HG03432 (cell line): ENCODE measurements at regions not wholly inside any gene's neighbourhood (a gene's known extent, or its start where the extent isn't known, plus 50 kb on each side); places are given as distances from the start of the nearest gene placed in this dataset.
A peak's percentile ranks its signal among the peaks of the same experiment; 100 is the strongest.

Source experiments
- ATAC-seq: cut with Tn5 transposase; IDR thresholded peaks from one replicate; pipeline ENCODE4 v1.9.1; 2021; ENCODE audit warnings: mild to moderate bottlenecking, moderate library complexity; ENCODE audit not compliant: unreplicated experiment

DNA sequence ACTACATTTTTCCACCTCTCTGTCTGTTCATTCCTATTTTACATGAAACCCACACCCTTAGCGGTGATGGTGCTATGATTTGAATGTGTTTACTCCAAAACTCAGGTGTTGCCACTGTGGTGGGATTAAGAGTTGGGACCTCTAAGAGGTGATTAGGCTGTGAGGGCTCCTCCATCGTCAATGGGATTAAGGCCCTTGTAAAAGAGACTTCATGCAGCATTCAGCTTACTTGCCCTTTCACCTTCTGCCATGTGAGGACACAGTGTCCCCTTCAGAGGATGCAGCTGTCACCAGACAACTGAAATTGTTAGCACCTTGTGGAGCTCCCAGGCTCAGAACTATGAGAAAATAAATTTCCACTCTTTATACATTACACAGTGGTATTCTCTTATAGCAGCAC is 182.2 kb downstream of the NOC3L start:
- no peak for ATAC-seq

DNA sequence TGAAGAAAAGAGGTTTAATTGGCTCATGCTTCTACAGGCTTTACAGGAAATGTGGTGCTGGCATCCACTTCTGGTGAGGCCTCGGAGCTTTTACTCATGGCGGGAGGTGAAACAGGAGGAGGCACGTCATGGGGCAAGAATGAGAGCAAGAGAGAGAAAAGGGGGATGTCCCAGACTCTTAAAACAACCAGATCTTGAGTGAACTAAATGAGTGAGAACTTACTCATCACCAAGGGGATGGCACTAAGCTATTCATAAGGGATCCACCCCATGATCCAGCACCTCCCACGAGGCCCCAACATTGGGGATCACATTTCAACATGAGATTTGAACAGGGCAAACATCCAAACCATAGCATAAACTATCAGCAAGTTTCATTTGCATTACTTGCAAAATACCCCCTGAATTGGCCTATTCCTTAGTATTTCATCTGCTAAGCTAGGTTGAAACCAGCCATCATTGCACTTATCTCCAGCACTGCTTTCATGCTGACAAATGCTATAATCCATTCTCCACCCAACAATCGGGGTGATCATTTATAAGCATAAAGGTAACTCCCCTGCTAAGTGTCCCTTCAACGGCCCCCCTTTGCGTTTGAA is 179.0 kb downstream of the NOC3L start:
- ATAC-seq: peak; percentile 57

DNA sequence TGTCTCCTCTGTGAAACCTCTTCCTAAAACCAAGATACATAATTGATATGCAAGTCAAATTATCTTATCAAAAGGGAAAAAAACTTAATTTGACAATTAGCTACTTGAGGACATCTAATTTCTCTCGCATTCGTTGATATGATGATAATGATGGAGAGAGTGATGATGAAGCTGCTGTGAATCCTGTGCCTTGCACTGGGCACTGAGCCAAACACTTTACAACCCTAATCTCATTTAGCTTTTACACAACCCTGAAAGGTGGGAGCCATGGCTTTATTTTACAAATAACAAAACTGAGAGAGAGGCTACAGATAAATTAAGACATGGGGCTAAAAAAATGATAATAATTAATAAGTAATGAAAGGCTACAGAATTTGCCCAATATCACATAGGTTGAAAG is 176.0 kb downstream of the NOC3L start:
- ATAC-seq: no peak

DNA sequence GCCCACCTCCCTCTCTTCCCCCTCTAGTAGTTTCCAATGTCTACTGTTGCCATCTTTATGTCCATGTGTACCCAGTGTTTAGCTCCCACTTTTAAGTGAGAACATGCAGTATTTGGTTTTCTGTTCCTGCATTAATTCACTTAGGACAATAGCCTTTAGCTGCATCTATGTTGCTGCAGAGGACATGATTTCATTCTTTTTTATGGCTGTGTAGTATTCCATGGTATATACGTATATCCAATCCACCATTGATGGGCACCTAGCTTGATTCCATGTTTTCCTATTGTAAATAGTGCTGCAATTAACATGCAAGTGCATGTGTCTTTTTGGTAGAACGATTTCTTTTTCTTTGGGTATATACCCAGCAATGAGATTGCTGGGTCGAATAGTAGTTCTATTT is 170.4 kb downstream of the NOC3L start:
- ATAC-seq: no peak

DNA sequence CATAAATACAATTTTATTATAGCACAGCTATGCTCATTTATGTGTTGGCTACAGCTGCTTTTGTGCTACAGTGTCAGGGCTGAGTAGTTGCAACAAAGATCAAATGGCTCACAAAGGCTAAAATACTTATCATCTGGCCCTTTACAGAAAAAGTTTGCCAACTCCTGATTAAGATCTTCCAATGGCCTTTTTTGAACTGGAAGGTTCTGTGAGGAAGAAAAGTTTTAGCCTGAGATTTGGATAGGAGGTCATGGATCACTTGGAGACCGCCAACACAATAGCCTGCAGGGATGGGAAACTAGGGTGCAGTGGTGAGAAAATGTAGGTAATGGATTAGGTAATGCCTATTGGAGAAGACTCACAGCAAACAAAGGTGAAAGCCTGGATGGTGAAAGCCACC is 169.8 kb downstream of the NOC3L start:
- ATAC-seq: no peak

DNA sequence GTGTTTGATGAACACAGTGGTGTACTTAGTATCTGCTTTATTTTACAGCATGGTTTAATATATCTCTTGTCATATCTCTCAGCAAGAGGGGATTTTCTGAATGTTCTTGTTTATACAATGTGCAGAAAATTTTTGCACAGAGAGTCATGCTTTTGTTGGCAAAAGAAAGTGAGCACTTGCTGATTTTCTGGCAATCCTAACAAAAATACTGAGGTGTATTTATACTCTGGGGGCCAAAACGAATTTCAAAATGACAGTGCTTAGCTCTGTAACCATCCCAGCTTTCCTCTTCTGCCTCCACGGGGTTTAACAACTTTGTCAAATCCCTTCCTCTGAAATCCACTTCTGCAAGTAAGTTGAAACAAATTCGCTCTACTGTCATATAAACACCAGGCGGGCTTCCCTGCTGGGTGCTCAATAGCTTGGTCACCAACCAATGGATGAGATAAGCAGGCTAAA is 169.2 kb downstream of the NOC3L start:
- no peak for ATAC-seq

DNA sequence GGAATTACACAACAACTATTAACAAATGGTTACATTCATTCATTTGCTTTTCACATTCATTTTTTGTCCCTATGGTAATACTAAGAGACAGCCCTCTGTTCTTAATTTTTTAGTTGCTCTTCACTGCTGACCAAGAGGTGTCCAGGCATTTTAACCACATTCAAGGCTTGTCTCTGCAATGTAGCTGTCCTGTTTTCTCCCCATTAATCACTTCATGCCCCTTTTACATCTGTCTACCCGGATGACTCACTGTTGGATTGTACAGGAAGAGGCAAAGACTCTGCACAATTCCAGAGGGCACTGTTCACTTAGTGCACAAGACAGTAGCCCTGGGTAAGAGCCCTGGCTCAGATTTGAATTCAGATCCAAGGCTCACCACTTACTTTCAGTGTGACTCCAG is 168.5 kb downstream of the NOC3L start:
- ATAC-seq: no peak

DNA sequence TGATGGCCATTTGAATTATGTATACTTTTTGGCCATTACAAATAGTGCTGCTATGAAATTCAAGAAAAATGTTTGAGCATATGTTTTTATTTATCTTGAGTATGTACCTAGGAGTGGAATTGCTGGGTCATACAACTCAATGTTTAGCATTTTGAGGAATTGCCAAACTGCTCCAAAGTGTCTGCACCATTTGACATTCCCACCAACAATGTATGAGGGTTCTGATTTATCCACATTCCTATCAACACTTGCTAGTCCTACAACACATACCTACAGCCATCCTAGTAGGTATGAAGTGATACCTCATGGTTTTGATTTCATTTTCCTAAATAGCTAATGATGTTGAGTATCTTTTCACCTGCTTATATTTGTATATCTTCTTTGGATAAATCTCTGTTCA is 165.5 kb downstream of the NOC3L start:
- no peak for ATAC-seq

DNA sequence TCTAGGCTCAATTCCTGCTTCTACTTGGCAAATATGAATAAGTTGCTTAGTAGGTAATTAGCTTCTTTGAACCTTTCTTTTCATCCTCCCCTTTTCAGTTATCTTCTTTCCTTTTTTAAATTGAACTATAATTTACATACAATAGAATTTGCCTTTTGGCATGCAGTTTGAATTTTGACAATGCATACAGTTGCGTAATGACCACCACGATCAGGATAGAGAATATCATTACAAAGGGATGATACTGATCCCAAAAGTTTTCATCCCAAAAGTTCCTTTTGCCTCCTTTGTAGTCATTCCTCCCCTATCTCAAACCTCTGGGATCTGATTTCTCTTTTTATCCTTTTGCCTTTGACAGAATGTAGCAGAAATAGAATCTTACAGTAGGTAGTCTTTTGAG is 164.4 kb downstream of the NOC3L start:
- ATAC-seq: no peak

DNA sequence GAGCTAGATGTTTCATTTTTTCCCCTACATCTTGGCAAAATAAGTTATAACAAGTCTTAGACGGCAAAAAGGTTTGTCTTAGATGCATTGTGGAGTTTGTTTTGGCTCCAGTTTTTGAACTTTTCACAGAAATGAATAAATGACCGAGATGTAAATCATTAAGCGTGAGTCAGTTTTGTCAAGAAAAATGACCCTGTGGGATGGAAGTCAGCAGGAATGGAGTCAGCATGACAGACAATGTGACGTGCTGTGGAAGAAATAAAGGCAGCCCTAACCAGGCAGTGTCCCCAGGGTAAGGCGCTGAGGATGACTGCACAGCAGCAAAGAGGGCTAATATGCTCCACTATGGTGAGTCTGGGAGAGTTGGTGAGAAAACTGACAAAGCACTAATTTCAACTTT is 163.2 kb downstream of the NOC3L start:
- ATAC-seq: no peak

DNA sequence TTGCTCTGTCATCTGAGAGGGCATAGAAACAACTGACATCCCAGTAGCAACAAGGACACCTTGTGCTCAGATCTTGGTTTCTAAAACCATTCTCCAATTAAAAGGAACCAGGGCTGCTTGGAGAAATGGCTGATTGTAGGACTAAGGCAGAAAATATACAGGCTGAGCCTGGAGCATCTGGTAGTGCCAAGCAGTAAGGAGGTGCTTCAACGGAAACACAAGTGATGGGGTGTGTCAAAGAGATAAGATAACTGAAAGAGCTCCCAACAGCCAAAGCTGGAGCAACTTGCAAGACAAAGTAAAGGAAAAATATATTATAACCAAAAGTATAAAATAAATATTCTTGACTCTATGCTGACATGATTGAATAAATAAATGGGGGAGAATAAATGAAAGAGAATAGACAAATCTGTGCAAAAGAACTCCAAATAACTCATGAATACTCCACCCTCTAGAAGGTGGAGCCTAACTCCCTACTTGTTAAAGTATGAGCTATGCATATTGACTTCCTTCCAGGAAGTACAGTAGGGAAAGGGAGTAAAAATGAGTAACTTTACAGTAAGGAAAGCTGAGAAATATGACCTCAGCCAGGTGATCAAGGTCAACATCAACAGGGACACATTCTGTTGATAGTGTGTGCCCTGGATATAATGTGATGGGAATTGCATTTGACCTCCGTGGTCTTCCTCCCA is 162.4 kb downstream of the NOC3L start:
- ATAC-seq: no peak

DNA sequence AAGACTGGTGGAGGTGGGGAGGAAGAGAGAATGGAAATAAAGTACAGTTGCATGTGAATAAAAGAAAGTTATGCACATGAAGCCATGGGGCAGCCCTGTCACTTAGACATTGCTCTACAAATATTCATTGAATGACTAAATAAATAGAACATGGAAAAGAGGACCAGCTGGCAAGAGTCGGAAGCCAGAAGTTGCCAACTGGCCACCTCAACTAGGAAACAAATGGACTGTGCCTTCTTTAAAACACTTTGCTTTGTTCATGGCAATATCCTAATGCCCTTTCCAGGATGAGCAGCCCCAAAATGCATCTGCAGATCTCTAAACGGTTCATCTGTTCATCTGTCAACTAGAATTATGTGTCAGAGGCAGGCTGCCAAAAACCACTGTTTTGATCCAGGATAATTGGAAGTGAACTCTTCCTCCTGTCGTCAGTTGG is 157.3 kb downstream of the NOC3L start:
- ATAC-seq: no peak

DNA sequence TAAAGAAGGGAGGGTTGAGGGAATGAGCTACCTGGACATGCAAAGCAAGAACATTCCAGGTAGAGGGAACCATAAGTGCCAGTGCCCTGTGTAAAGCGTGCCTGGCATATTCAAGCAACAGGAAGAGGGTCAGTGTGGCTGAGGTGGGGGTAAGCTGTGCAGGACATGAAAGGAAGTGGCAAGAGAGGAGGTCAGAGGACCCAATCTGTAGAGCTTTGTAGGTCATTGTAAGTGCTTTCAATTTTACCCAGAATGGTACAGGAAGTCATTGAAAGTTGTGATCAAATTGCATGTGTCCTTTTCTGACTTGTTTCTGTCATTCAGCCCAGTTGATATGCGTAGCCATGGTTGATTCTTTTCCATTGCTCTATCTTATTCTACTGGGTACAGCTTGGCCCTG is 156.6 kb downstream of the NOC3L start:
- no peak for ATAC-seq

DNA sequence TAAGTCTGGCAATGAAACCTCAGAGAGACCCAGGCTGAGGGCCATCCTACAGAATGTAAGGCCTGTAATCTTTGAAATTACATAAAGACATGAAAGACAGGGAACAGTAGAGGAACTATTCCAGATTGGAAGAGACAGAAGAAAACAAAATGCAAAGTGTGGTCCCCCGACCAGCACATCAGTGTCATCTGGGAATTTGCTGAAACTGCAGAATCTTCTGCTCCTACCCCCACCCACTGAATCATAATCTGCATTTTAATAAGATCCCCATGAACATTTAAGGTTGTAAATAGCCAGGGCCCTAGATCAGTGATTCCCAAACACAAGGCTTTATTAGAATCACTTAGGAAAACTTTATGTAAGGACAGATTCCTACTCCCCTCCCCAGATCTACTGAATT is 154.4 kb downstream of the NOC3L start:
- ATAC-seq: no peak

DNA sequence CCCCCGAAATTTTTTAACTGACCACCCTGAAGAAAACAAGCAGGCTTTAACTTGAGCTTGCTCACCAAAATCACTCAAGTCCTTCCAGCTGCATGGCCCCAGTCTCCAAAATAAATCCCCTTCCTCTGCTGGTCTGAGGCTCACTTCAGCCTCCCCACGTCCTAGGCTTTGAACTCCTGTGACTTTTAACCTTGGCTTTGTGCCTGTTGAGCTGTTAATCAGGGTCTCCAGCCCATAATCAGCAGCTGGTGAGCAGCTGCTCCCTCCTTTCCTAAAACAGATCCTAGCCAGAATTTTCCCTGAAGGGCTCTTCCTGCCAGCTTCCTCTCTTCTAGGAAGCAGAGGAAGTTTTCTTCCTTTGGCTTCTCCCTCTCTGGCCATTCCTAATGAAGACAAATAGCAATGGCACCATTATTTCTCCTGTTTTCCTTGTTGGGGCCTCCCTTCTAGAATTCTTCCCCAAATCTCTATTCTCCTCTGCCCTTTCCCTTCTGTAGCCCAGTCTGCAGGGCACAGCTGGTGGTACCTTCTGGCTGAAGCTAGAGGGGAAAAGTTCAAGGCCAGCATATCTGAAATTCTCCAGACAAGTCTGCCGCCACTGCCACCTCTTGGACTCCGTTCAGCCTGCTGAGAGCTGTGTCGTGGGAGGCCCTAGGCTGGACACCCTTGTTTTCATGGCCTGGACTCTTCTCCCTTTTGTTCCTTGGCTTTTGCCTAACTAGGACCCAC is 152.1 kb downstream of the NOC3L start:
- ATAC-seq: no peak

DNA sequence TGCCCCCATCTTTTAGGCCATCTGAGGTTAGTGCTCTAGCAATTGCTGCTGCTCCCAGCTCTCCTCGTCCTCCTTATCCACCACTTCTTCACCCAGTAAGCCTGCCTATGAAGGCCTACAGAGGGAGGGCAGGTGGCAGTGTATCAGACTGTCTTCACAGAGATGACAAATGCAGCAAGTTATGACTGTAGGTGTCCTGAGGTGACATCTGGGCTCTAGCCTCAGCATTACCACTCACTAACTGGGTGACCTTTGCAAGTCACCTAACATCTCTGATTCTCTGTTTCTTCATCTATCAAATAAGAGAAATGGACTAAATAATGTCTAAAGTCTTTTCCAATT is 151.6 kb downstream of the NOC3L start:
- ATAC-seq: no peak

DNA sequence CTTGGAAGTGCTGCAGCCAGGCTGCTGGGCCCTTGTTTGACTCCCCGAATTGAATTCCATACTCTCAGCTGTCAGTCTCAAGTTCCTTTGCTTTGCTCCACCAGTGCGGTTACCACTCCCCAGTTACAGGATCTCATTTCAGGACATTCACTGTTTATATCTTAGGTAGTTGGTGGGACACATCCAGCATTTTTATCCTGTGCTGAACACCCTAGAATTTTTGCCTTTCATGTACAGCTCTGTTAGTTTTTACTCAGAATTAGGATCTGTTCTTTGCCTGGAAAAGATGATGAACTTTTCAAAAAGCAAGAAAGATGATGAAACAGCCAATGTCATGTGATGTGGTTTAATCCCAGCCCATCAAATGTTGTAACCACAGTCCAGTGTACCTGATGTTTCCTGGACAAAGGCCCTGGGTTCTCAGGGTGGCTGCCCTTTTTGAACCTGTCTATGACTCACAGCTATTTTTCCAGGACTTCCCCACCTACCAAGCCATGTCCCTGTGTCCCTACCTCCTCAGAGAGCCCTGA is 149.7 kb downstream of the NOC3L start:
- no peak for ATAC-seq

DNA sequence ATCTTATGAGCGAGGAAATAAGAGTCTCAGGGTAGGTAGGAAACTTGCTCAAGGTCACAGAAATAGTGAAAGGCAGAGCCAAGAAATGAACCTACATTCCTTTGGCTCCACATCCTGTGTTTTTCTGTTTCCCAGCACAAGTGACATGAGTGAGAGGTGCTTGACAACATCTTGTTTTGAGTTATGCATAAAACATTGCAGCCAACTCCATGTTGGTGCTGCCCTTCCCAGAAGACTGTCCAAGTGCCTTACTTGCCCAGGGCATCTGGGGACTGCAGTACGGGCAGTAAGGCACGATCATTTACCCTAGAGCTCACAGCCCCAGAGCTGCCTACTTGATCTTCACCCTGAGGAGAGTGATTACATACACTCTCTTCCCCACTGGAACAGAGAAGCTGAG is 148.8 kb downstream of the NOC3L start:
- no peak for ATAC-seq

DNA sequence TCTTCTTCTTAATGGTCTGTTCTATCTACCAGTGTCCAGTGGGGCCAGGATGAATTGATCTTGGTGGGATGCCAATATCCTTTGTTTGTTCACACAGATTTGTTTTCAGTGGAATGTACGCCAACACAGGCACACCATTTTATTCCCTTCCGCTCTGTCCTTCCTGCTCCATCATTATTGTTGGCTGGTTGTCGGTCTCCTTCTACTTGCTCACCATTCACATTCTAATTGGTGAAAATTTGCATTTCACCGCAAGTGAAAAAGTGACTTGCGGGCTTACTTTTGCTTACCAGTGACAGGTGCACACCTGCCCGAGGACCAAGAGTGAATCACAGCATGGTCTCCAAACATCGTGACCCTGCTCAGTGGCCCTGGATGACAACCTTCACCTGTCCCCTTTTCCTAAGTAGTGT is 148.3 kb downstream of the NOC3L start:
- ATAC-seq: no peak

DNA sequence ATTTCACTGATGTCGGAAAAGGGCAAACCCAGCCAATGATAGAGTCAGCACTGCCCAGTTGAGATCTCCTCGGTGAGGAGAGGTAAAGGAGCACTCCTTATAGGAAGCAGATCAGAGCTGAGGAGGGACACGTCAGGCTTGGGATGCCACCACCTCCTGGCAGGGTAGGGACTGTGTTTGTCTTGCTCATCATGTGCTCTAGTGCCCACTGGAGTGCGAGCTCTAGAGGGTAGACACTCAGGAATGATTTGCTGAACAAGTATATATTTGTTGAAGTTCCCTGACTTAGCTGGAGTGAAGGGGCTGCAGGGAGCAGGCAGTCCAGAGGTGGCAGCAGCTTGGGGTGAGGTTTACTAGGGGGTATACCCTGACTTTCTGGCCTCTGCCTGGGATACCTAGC is 146.5 kb downstream of the NOC3L start:
- no peak for ATAC-seq

DNA sequence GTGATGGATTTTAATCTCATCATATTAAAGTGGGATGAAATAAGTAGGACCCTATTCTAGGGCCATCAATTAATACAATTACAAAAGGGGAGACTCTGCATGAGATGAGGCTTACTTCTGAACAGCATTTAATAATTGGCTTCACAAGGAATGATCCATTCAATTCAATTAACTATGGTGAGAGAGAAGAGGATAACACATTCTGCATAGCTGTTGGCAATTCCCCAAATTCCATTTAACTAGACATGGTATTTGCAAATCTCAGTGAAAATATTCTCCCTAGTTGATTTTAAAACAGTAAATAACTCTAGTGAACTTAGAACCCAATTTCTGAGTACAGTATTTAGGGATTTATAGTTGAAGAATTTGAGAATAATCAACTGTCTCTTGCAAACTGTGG is 145.3 kb downstream of the NOC3L start:
- ATAC-seq: no peak
